ENCODE measurements at regions not wholly inside any gene's neighbourhood (a gene's known extent, or its start where the extent isn't known, plus 50 kb on each side); places are given as distances from the start of the nearest gene placed in this dataset.

- no peak overlapping the region for H3K4me2 ChIP-seq (ENCODE audit: low read depth, low read length, poor library complexity, severe bottlenecking)
- H3K9ac ChIP-seq (ENCODE audit: low read length): no peak overlapping the region
- H3K27ac ChIP-seq (ENCODE audit: low read depth, low read length): no peak overlapping the region
- H3K9me2 ChIP-seq (replicated peaks; ENCODE audit: insufficient read depth, low read length): no peaks in the 10 kb centered on the region
- TF ChIP-seq CTCF (IDR thresholded peaks at IDR 0.05; ENCODE audit: insufficient read depth, low read length, poor library complexity, severe bottlenecking) (no peak), EZH2phosphoT487 (conservative IDR thresholded peaks at IDR 0.05; ENCODE audit: low read length) (no peak)
- no peak overlapping the region for H2AFZ ChIP-seq (ENCODE audit: low read depth, low read length, severe bottlenecking)
- H3K9me3 ChIP-seq (ENCODE audit: insufficient read depth, low read length): no peaks in the 10 kb centered on the region
- H3K4me3 ChIP-seq (ENCODE audit: insufficient read depth, low read length, poor library complexity, severe bottlenecking): no peak overlapping the region
- no peaks in the 10 kb centered on the region for H3K36me3 ChIP-seq (ENCODE audit: low read length)
- H3F3A ChIP-seq (ENCODE audit: insufficient read depth): no peaks in the 10 kb centered on the region
- H4K20me1 ChIP-seq (ENCODE audit: low read depth, low read length): no peaks in the 10 kb centered on the region
- H3K79me2 ChIP-seq (ENCODE audit: insufficient read depth, low read length): no peaks in the 10 kb centered on the region
- H3K27me3 ChIP-seq (ENCODE audit: low read length): no peaks in the 10 kb centered on the region
Measured at GRCh38 chr4:56219447-56219846, 167.8 kb downstream of the AASDH start.

GRCh38 chr4:56218230-56218895, 168.9 kb downstream of the AASDH start:
- no peak for TF ChIP-seq EZH2phosphoT487 (conservative IDR thresholded peaks at IDR 0.05; ENCODE audit: low read length)
- TF ChIP-seq CTCF (IDR thresholded peaks at IDR 0.05; ENCODE audit: insufficient read depth, low read length, poor library complexity, severe bottlenecking): no peak
- Histone ChIP-seq H3K79me2 (ENCODE audit: insufficient read depth, low read length) (no peaks in the 10 kb centered on the region), H3K9me3 (ENCODE audit: insufficient read depth, low read length) (no peaks in the 10 kb centered on the region), H3K4me3 (ENCODE audit: insufficient read depth, low read length, poor library complexity, severe bottlenecking) (no peak overlapping the region), H3K9me2 (replicated peaks; ENCODE audit: insufficient read depth, low read length) (no peaks in the 10 kb centered on the region), H2AFZ (ENCODE audit: low read depth, low read length, severe bottlenecking) (no peak overlapping the region), H3F3A (ENCODE audit: insufficient read depth) (no peaks in the 10 kb centered on the region), H3K9ac (ENCODE audit: low read length) (no peak overlapping the region), H4K20me1 (ENCODE audit: low read depth, low read length) (no peaks in the 10 kb centered on the region), H3K27me3 (ENCODE audit: low read length) (no peaks in the 10 kb centered on the region), H3K4me2 (ENCODE audit: low read depth, low read length, poor library complexity, severe bottlenecking) (no peak overlapping the region), H3K36me3 (ENCODE audit: low read length) (no peaks in the 10 kb centered on the region), H3K27ac (ENCODE audit: low read depth, low read length) (no peak overlapping the region)

DNA sequence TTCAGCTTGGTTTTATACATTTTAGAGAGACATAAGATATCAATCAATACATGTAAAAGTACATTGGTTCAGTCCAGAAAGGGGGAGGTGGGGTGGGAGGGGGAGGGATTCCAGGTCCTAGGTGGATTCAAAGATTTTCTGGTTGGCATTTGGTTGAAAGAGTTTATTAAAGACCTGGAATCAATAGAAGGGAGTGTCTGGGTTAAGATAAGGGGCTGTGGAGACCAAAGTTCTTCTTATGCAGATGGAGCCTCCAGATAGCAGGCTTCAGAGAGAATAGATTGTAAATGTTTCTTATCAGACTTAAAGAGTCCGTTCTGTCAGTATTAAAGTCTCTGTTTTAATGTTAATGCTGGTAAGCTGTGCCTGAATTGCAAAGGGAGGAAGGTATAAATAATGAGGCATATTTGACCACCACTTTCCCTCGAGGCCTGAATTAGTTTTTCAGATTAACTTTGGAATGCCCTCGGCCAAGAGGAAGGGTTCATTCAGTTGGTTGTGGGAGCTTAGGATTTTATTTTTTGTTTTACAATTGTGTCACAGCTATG, 169.9 kb downstream of the AASDH start:
- H3K9me3 ChIP-seq (ENCODE audit: insufficient read depth, low read length): no peaks in the 10 kb centered on the region
- TF ChIP-seq CTCF (IDR thresholded peaks at IDR 0.05; ENCODE audit: insufficient read depth, low read length, poor library complexity, severe bottlenecking): no peak
- TF ChIP-seq EZH2phosphoT487 (conservative IDR thresholded peaks at IDR 0.05; ENCODE audit: low read length): no peak
- no peak overlapping the region for H3K4me3 ChIP-seq (ENCODE audit: insufficient read depth, low read length, poor library complexity, severe bottlenecking)
- no peak overlapping the region for H3K27ac ChIP-seq (ENCODE audit: low read depth, low read length)
- H3F3A ChIP-seq (ENCODE audit: insufficient read depth): no peaks in the 10 kb centered on the region
- H4K20me1 ChIP-seq (ENCODE audit: low read depth, low read length): no peaks in the 10 kb centered on the region
- H2AFZ ChIP-seq (ENCODE audit: low read depth, low read length, severe bottlenecking): no peak overlapping the region
- no peak overlapping the region for H3K9ac ChIP-seq (ENCODE audit: low read length)
- H3K79me2 ChIP-seq (ENCODE audit: insufficient read depth, low read length): no peaks in the 10 kb centered on the region
- H3K9me2 ChIP-seq (replicated peaks; ENCODE audit: insufficient read depth, low read length): no peaks in the 10 kb centered on the region
- H3K4me2 ChIP-seq (ENCODE audit: low read depth, low read length, poor library complexity, severe bottlenecking): no peak overlapping the region
- no peaks in the 10 kb centered on the region for H3K36me3 ChIP-seq (ENCODE audit: low read length)
- no peaks in the 10 kb centered on the region for H3K27me3 ChIP-seq (ENCODE audit: low read length)
